GM20000 (cell line): ENCODE measurements at regions not wholly inside any gene's neighbourhood (a gene's known extent, or its start where the extent isn't known, plus 50 kb on each side); places are given as distances from the start of the nearest gene placed in this dataset.

Experiments
- DNase-seq: peaks from one replicate; pipeline ENCODE4 v3.0.0; 2012; ENCODE audit warnings: low spot score
- CTCF ChIP-seq: IDR thresholded peaks from 2 replicates; pipeline ENCODE4 v1.5.1; 2012; ENCODE audit warnings: mild to moderate bottlenecking, control low read depth; ENCODE audit errors: extremely low read depth, missing control alignments

- DNase-seq, result no peak
- TF ChIP-seq CTCF, result no peak
These were observed 295.3 kb downstream of the SOX9 start for GRCh38 chr17:72416054-72416675.

- DNase-seq, result no peak
- no peak for TF ChIP-seq CTCF
These were observed 296.1 kb downstream of the SOX9 start for GRCh38 chr17:72416905-72417304.

- DNase-seq, result no peak
- TF ChIP-seq CTCF, result no peak
These were observed 296.8 kb downstream of the SOX9 start for GRCh38 chr17:72417627-72418026.

- TF ChIP-seq CTCF, result no peak
- DNase-seq, result peak; percentile 76
These were observed 299.3 kb downstream of the SOX9 start for GRCh38 chr17:72419866-72420774.

- no peak for TF ChIP-seq CTCF
- no peak for DNase-seq
These were observed 299.9 kb downstream of the SOX9 start for GRCh38 chr17:72420775-72421127.

DNA sequence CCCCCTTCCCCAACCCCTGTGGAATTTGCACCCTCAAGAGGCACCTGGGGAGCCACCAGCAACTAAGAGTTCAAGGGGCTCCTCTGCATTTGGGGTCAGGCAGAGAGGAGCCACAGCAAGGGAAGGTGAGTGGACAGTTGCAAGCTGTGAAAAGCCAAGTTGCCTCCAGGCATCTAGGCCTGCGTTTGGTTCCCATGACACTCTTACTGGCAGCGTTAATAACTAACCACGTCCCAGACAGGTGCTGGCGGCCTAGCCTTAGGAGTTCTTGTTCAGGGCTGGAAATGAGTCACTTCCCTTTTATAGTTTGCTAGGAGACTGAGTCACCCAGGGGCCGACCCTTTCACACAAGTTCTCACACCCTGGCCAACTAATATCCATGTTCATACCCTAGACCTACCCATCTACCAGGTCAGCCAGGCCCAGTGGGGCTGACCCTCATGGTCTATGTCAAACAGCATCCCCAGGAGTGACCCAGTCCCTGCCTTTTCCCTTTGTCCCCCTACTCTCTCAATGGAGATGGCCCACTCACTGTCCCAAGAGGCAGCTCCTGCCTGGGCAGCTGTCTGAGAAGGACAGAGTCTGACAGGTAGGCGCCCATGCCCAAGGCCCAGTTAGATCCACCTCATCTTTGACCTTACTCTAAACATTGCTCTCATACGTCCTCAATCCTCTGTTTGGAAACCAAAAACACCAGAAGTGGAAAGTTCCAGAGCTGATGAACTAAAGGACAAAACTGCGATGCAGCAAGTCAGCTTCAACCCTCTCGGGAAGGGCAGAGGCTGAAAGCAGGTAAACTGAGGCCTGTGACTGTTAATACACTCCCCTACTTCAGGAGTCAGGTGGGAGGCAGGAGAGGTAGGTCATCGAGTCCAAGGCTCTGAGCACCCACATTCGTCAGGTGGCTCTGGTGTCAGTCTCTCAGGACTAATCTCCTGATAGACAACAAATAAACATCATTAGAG is 300.6 kb downstream of the SOX9 start:
- TF ChIP-seq CTCF, result no peak
- DNase-seq, result peak; percentile 75

DNA sequence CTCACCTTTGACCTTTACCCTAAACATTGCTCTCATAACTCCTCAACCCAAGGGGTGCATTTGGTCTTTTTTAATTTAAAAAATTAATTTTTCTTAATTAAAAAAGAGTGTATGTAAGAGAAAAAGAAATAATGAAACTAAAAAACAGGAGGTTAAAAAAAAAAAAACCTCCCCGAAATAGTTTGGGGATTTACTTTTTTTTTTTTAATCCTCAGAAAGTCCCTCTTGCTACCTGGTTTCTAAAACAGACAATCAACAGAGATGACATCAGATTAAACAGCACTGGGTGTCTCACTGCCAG is 301.3 kb downstream of the SOX9 start:
- peak; percentile 62 for DNase-seq
- TF ChIP-seq CTCF, result no peak
